ENCODE measurements at regions not wholly inside any gene's neighbourhood (a gene's known extent, or its start where the extent isn't known, plus 50 kb on each side); places are given as distances from the start of the nearest gene placed in this dataset.

- TF ChIP-seq, protein P1, sequence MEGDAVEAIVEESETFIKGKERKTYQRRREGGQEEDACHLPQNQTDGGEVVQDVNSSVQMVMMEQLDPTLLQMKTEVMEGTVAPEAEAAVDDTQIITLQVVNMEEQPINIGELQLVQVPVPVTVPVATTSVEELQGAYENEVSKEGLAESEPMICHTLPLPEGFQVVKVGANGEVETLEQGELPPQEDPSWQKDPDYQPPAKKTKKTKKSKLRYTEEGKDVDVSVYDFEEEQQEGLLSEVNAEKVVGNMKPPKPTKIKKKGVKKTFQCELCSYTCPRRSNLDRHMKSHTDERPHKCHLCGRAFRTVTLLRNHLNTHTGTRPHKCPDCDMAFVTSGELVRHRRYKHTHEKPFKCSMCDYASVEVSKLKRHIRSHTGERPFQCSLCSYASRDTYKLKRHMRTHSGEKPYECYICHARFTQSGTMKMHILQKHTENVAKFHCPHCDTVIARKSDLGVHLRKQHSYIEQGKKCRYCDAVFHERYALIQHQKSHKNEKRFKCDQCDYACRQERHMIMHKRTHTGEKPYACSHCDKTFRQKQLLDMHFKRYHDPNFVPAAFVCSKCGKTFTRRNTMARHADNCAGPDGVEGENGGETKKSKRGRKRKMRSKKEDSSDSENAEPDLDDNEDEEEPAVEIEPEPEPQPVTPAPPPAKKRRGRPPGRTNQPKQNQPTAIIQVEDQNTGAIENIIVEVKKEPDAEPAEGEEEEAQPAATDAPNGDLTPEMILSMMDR (conservative IDR thresholded peaks at IDR 0.05 in 1 of 2, IDR thresholded peaks at IDR 0.05 in 1 of 2; ENCODE audit: extremely low read depth in 1 of 2, insufficient read depth in 1 of 2, low read depth in 1 of 2, low read length in 2 of 2): no peak
- TF ChIP-seq EZH2 (IDR thresholded peaks at IDR 0.05; ENCODE audit: borderline replicate concordance, low read length): no peak
These were observed 280.4 kb downstream of the KLHL4 start for GRCh38 chrX:87798039-87798438.
